CD1c-positive myeloid dendritic cell (primary cell): ENCODE measurements at regions not wholly inside any gene's neighbourhood (a gene's known extent, or its start where the extent isn't known, plus 50 kb on each side); places are given as distances from the start of the nearest gene placed in this dataset.

Experiments
- DNase-seq: peaks from one replicate; pipeline ENCODE4 v3.0.0-alpha.2; 2016; ENCODE audit errors: extremely low spot score

DNA sequence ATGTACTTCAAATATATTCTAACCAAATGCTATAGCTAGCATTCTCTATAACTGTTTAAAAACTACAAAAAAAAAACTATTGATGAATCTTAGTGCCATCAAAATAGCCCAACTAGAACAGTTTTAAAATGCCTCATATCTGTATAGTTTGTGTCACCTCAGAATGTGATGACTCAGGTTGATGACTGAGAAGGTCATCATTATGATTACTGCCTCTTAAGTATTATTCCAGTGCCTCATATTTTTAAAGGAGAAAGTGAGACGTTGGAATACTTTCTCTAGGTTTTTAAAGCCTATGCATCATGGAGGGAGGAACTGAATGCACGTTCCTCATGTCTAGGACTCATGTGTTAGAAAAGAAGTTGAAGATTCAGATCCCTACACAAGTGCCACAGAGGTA is 88.2 kb downstream of the TMA16 start:
- no peak for DNase-seq

GRCh38 chr4:163587867-163588266 is 93.4 kb downstream of the TMA16 start:
- peak; percentile 87 for DNase-seq

DNA sequence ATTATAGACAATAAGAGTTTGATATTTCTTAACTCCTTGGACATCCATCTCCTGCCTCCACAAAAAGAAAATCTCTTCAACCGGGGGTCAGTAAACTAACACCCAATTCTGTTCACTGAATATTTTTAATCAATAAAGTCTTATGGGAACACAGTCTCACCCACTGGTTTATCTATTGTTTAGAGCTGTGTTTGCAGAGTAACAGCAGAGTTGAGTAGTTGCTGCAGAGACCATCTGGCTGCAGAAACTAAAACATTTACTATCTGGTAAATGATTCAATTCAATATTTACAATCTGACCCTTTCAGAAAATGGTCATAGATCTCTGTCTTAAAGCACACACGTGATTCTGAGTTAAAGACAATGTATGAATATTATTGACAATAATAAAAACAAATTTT is 94.0 kb downstream of the TMA16 start:
- DNase-seq = no peak

- DNase-seq = no peak
Observed at GRCh38 chr4:163590103-163590502, 95.6 kb downstream of the TMA16 start.

DNA sequence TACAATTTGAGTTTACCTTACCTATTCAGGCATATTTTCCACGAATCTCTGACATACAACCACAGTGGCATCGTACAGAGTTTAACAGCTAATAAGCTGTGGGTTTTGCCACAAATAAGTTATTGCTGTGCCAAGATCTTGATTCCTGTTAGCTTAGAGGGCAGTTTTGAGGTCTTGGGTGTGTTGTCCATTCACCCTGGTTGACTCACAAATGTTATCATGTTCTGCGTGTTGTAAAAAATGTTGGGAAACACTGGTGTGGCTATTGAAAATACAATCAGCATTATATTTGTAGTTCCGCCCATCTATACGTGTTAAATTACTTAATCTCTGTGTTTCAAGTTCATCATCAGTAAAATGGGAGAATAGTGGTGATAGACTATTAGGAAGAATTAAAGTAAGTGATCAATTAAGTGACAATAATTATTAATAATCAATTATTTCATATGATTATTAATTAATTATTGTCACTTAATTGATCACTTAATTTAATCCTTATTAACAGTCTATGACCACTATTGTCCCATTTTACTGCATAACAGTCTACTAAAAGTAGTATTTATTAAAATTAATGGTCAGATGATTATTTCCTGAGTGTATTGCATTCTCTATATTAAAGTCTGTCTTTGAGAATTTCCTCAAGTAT is 96.3 kb downstream of the TMA16 start:
- peak; percentile 57 for DNase-seq

- DNase-seq = peak; percentile 82
Observed at GRCh38 chr4:163591614-163592020, 97.1 kb downstream of the TMA16 start.

DNA sequence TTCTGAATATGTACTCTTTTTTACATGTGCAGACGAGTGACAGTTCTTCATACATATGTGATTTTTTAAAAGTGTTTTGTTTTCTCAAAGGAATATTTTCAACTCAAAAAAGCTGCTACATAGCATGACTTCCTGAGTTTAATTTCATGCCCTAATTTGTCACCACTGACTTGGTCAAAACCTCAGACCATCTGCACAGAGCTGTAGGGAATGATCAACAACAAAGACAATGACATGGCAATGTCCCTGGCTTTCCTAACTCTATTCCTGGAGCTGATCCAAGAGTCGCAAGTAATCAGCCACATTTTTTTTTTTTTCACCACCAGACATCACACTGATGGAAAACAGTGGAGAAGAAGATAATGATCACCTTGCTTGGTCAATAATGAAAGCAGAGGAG is 97.7 kb downstream of the TMA16 start:
- peak; percentile 44 for DNase-seq

DNA sequence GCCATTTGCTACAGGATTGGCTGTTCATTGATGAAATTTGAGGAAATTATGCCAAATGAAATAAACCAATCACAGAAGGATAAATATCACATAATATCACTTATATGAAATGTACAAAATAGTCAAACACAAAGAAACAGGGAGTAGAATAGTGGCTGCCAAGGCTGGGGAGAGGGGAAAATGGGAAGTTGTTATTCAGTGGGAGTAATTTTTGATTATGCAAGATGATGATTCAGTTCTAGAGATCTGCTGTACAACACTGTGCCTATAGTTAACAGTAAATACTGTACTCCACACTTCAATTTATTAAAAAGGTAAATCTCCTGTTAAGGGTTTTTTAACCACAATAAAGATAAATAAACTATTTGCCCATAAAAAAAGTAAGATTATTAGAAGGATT is 101.1 kb downstream of the TMA16 start:
- DNase-seq = peak; percentile 86

DNA sequence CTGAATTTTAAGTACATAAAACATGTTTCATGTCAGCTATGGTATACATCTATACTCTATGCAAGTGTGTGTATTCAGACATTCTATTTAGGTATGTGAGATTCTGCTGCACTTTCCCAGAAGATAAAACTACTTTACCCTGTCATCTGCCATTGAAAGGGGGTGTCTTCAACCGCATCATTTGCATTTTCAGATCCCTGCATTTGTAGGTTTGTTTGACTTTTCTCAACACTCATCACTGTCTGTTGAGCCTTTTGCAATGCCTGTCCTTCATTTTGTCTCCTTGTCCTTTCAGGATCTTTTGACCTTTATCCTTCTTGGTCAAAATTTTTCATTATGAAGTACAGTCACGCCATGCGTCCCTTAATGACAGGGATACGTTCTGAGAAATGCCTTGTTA is 103.5 kb downstream of the TMA16 start:
- no peak for DNase-seq

DNA sequence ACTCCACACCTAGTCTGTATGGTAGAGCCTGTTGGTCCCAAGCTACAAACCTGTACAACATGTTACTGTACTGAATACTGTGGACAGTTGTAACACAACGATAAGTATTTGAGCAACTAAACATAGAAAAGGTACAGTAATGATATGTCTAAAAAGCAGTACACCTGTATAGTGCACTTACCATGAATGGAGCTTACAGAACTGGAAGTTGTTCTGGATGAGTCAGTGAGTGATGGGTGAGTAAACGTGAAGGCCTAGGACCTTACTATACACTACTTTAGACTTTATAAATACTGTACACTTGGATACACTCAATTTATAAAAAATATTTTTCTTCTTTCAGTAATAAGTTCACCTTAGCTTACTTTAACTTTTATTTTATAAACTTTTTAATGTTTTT is 104.0 kb downstream of the TMA16 start:
- no peak for DNase-seq

DNA sequence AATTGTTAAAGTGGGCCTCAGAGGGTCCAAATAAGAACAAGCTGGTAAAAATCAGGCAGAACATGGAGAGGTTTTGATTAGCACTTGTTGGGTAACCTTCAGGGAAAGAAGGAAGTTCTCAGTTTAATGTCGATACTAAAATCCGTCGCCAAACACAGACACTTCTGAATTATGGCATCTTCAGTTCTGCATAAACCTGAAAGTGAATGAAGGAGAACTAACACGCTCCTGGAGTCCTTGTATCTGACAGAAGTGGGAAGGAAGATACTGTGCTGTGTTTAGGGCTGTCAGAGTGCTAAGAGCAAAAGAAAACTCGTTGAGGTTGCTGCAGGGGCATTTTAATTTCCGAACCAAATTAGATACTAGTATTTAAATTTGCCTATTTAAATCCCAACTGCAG is 106.2 kb downstream of the TMA16 start:
- peak; percentile 85 for DNase-seq

DNA sequence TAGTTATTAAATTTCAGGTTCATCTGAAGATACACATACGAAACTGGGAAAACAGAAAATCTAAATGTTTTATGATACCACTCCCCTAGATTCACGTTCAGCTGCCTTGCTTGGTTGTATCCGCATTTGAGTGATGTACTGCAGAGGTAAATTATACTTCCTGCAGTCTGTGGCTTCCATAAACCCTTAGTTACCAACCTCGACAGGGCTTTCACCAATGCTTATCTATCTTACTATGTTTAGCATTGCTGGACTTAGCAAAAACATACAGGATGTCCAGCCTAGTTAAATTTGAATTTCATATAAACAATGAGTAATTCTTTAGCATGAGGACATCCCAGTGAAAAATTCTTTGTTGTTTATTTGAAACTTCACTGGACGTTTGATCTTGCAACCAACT is 108.8 kb downstream of the TMA16 start:
- no peak for DNase-seq

DNA sequence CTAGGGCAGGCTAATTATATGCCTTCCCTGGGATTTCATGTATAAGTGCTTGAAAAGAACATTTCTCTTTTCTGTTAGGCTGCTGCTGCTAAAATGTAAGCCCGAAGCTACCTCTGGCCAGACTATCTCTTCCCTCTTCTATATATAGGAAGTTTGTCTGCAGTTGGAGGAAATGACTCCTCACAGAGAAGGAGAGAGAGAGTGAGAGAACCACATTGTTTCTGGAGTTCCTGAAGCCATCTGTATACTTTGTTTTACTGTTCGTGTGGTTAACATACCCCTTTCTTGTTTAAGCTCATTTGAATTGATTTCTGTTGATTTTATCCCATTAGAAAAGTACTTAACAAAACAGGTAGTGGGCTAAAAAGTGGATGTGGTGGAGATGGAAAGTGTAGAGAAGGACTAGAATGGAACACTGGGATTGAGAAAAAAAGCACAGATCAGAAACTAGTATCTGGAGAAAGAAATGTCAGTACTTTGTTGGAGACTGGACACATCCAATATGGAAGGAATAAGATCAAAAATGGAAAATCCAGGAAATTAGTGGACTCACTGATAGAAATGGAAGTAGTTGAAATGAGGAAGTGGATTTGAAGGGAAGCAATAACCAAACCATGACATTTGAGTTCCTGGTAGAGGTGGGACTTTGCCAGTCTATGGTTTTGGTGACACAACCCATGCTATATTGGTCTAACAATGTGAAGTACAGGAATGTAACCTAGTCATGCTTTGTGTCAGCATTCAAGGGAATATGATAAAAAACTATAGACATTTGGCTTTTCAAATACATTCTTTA is 112.6 kb downstream of the TMA16 start:
- peak; percentile 82 for DNase-seq

GRCh38 chr4:163609019-163609418 is 114.5 kb downstream of the TMA16 start:
- DNase-seq = no peak

- peak; percentile 32 for DNase-seq
Observed at GRCh38 chr4:163610648-163611047, 116.2 kb downstream of the TMA16 start.

DNA sequence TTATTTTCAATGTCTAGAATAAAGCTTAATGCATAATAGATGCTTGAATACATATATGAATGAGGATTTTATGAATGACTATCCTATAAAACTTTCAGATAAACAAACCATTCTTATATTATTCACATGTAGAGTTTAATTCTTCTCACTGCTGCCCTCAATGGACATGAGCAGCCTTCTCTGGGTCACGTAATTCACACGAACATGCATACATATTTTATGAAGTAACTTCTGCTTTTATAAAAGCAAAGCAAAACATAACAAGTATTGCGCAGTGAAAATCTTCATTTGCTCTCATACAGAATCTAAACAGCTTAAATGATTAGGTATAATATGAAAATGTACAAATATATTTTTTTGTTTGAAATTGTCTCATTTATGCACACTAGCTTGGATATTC is 116.7 kb downstream of the TMA16 start:
- peak; percentile 79 for DNase-seq

- DNase-seq = peak; percentile 37
Observed at GRCh38 chr4:163611784-163612445, 117.4 kb downstream of the TMA16 start.

DNA sequence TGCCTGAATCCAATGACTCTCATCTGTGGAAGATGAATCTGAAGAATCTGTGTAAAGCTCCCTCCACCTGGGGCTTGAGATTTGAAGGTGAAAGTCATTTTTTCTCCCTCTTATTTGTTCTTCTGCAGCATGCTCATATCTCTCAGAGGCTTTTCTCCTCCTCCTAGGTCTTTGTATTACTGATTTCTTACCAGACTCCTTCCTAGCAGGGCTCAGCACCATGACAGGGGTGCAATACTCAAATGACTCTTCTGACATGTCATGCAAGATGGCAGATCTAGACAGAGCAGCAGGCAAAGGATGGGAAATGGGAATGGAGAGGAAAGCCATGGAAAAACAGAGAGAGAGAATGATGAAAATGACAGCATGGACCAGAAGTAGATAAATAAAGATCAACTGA is 118.3 kb downstream of the TMA16 start:
- no peak for DNase-seq

- peak; percentile 88 for DNase-seq
Observed at GRCh38 chr4:163613383-163613782, 118.9 kb downstream of the TMA16 start.

DNA sequence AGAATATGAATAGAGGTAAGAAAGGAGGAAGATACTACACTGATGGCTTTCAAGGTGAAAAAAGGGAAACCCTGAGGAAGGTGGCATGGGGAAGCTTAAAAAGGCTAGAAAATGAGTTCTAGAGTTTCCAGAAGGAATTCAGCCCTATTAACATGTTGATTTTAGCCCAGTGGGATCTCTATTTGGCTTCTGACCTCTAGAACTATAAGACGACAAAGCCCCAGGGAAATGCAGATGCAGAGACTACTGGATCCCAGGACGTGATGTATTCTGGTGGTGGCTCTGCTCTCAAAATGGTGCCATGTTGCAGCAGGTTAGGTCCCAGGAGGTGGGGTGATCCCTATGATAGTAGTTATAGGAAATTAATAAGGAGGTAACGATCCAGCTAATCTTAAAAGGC is 120.4 kb downstream of the TMA16 start:
- no peak for DNase-seq

DNA sequence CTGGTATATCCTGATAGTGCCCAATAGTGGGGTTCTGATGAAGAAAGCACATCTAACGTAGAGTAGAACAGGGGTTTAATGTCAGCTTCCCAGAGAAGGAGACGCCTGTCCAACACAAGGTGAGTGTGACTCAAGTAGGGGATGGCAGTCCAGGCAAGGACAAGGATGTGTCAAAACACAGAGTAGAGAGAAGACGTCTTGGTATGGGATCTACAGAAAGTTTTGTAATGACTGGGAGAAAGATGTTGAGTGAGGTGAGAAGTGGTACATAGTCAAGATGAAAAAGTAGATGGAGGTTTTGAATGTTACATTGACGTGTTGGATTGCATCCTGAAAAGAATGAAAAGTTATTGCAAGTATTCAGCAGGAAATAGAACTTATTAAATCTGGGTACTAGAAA is 124.4 kb downstream of the TMA16 start:
- DNase-seq = no peak

- DNase-seq = no peak
Observed at GRCh38 chr4:163620738-163621137, 126.2 kb downstream of the TMA16 start.

GRCh38 chr4:163621821-163622220 is 127.3 kb downstream of the TMA16 start:
- peak; percentile 40 for DNase-seq
